Superior temporal gyrus (tissue), 1 donor: ENCODE measurements at regions not wholly inside any gene's neighbourhood (a gene's known extent, or its start where the extent isn't known, plus 50 kb on each side); places are given as distances from the start of the nearest gene placed in this dataset.
"Not testable (repeated sequence)": the region's sequence is repeated elsewhere in the genome, so short reads cannot be mapped to it uniquely, and the experiment has no call there.

Experiments
- DNase-seq: peaks from one replicate; pipeline ENCODE4 v3.0.0-alpha.2; 2016; ENCODE audit errors: extremely low spot score

DNA sequence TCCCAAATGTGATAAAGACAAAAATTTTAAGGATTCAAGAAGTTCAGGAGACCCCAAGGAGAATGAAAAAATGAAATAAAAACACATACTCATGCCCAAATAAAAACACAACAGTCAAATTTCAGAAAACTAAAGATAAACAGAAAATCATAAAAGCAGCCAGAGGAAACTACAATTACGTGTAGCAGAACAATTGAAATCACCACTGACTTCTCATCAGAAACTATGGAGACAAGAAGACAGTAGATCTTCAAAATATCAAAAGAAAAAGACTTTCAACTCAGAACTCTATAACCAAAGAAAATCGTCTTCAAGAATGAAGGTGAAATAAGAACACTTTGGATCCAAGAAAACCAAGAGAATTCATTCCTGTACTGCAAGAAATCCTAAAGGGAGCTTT, 54.9 kb downstream of the DIO3 start:
- no peak for DNase-seq

DNA sequence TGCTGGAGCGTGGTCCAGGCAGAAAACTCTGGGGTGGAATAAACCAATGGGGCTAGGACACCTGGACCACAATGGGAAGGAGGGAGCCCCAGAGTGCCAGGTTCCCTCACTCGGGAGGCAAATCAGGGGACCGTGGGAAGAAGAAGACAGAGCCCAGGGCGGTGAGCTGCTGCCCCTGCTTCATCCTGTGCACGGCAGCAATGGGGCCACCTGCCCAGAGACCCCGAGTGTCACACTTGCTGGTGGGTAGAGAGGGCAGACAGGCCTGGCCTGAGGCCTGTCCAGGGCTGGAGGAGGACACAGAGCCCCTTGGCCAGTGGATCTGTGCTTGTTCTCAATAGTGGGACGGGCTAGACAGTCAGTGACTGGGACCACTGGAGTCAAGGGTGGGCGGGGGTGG, 58.2 kb downstream of the DIO3 start:
- no peak for DNase-seq

DNA sequence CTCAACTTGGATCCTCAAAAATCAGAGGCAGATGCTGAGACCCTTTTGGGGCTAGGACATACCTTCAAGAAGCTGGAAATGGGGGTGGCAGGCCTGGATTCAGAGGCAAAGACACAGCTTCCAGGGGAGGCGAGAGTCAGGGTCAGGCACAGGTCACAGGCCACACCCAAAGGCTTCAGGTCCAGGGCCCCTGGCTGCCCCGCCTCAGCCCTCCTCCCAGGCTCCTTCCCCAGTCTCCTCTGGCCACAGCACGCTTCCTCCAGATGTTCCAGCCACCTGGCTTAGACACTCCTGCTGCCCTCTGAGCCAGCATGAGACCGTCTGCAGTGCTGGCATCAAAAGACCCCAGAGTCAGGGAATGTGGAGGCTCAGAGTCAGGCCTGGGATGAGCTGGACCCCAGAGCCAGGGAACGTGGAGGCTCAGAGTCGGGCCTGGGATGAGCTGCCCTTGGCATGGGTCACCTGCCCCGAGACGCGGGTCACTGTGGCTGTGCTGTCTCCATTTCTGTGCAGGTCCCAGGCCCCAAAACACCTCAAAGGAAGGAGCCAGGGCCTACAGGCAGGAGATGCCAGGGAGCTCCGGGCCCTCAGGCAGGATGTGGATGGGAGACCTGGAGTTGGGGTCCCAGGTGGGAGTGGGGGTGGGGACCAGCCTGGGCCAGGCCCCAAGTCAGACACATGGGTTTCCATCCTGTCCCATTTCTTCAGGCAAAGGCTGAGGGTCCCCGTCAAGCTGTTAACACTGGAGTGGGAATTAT, 58.9 kb downstream of the DIO3 start:
- DNase-seq: no peak

DNA sequence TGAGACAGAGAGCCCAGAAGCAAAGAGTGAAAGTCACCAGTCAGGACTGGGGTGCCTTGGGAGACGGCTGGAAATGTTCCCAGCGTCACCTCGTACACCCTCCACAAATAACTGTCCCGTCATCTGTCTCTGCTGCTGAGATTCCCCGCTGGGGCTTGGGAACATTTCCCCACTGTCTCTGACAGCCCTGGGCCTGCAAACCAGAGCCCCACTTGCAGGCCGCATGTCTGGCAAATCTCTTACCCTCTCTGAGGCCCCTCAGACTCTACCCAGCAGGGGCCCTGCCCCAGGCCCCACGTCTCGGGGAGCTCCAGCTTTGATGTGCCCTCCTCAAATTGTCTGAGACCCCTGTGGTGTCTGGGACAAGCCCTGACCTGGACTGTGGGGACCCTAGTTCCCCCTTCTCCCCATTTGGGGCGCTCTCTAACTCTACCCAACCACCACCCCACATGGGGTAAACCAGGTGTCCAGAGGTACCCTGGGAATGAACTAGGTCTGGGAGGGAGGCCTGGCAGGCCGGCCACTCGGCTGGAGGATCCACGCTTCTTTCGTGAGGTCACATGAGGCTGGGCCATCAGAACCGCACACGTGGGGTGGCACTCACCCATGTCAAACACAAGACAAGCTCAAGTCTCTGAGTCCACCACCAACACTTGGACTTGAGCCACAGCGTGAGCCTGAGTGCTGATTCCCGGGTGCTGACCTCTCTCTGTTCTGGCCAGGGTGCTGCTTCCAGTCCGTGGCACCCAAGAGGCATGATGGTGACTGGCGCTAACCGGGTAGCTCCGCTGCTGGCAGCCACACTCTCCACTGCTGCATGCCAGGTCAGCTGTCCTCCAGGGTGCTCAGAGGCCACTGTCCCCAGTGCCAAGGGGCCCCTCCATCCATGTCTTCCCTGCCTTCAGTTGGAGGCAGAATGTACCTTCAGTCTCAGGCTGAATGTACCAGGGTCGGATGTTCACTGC, 59.8 kb downstream of the DIO3 start:
- no peak for DNase-seq

DNA sequence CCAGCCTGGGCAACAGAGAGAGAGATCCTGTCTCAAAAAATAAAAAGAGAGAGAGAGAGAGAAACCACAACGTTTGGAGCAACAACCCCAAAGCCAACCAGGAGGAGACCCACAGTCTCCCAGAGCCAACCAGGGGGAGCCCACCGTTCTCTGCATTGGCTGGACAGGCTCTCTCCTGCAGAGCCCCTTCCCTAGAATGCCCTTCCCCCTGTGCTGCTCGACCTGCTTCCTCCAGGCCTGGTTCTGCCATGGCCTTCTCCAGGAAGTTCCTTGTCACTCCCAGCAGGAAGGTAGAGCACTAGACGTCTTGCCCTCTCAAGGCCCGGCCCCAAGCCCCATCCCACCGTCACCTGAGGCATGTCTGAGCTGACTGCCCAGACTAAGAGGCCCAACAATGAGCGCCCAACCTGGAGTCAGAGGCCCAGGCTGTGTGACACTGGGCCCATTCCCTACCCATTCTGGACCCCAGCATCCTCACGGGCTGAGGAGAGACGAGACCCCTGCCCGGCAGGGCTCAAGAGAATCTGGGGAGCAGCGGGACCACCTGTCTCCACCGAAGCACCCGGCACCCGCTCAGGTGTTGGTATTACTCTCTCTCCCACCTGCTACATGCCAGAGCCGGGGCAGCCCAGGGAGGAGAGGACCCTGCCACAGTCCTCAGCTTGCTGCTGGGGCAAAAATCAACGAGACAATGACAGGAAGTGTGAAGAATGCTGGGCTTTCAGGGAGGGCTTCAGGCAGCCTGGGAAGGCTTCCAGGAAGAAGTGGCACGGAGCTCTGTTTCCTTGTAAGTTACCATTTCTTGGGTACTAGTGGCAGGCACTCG, 61.2 kb downstream of the DIO3 start:
- DNase-seq: no peak

DNA sequence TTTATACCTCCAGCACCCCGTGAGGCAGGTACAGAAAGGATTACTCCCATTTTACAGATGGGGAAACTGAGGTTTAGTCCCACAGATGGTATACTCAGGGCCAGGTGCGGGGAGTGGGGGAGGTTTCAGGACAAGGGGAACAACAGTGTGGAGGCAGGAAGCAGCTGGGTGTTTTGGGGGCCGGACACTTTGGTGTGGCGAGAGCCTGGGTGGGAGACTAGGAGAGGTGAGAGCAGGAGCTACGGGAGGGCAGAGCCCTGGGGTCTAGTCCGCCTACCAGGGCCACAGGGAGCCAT, 61.7 kb downstream of the DIO3 start:
- no peak for DNase-seq

DNA sequence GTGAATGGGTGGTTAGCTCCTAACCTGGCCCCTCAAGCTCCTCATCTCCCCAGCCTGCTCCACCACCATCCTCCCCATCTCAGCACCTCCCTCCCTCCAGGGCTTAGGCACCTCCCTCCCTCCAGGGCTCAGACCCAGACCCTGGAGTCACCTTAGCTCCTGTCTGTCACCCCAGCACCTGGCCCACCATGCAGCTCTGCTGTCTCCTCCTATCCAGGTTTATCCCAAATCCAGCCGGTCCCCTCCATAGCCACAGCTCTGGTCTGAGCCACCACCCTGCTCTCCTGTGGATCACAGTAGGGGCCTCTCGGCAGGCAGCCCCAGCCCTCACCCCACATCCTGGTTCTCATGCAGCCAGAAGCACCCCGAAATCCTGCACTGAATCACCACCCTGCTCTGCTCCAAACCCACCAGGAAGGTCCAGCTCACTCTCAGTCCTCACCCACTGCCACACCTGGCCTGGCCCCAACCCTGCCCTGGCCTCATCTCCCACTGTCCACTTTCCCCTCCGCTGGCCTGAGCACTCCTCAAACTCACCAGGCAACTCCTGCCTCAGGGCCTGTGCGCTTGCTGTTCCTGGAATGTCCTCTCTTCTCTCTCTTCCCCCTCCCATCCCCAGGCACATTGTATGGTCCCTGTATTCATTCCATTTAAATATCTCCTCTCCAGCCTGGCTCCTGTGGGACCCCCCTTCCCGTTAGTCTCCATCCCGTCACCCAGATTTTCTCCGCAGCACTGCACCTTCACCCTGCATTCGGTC, 62.6 kb downstream of the DIO3 start:
- DNase-seq: no peak

DNA sequence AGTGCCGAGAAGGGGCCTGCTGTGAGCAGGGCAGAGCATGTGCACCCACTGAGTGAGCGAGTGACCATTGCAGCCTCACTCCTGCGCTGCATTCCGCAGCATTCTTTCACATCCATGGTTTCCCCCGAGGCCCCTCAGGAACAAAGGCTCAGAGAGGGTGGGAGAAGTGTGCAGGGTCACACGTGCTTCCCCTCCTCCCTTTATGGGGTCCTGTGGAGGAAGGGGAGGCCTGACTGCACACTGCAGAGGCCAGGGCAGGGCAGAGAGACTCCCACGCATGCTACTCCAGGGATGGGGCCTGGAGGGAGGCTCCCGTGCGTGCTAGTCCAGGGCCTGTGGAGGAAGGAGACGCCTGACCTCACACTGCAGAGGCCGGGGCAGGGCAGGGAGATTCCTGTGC, 63.2 kb downstream of the DIO3 start:
- DNase-seq: no peak

DNA sequence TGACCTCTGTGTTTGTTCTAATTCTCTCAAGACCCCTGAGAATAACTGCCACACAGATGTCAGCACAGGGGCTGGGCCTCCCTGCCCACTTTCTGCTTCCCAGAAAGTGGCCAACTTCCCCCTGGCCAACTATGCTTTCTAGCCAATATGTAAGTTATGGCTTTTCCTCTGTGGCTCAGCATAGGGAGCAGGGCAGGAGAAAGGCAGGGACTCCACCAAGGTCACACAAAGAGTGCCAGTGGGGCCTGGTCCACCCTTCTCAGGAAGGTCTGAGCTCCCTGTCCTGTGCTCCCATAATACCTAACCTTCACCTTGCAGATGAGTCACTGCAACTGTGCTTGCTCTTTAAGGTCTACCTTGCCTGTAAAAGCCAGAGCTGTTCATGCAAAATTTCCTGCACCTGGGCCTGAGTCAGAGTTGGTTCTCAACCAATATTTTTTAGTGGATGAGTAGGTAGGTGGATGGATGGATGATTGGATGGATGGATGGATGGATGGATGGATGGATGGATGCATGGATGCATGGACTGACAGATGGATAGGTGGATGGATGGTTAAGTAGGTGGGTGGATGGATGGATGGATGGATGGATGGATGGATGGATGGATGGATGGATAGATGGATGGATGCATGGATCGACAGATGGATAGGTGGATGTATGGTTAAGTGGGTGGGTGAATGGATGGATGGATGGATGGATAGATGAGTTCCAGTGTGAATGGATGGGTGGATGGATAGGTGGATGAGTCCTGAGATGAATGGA, 64.2 kb downstream of the DIO3 start:
- no peak for DNase-seq

DNA sequence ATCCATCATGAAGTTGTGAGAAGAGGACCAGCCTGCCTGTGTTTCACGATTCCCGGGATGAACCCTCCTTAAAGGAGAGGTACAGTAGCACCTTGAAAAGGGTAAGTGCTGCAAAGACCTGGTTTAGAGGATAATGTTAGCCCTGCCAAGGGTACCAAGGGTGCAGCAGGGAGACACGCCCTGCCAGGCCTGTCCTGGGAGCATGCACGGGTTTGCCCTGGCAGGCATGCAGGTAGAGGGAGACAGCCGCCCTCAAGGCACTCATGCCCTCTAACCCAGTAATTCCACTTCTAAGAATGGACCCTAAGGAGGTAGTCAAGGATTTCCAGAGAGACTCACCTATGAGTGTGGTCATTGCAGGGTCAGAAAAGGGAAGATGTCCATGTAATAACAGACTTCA, 65.0 kb downstream of the DIO3 start:
- no peak for DNase-seq

DNA sequence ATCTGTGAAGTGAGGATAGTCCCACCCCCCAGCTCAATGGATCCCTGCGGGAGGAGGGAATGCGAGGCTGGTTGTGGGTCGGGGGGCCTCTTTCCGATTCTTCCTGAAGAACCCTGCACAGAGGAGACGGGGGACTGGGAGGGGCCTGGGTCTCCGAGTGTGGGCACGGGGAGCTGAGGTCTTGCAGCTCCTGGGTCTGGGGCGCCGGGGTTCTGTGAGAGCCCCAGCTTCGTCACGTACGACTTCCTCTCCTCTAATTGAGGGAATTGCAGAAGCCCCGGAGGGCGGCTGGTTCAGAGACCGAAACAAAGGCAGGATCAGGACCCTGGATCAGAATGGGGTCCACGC, 66.6 kb downstream of the DIO3 start:
- no peak for DNase-seq

DNA sequence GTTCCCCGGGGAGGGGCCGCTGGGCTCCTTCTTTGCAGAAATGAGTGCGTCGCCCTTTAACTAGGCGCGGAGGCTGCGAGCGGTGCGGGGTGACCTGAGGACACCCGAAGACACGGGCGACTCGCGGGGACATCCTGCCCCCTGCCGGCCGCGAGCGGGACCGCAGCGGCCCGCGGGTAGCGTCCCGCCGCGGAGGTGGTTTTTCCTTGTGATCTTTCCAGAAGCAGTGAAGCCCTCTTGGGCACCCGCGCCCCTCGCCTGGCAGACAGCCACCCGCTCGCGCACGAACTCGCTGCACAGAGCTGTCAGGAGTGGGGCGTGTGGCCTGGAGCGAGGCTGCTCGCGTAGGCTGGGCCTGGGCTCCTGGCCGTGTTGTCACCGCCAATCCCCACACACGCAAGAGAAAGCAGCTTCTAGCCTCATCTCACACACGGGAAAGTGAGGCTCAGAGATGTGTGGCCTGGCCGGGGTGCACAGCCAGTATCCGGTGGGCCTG, 67.2 kb downstream of the DIO3 start:
- DNase-seq: peak; percentile 77

DNA sequence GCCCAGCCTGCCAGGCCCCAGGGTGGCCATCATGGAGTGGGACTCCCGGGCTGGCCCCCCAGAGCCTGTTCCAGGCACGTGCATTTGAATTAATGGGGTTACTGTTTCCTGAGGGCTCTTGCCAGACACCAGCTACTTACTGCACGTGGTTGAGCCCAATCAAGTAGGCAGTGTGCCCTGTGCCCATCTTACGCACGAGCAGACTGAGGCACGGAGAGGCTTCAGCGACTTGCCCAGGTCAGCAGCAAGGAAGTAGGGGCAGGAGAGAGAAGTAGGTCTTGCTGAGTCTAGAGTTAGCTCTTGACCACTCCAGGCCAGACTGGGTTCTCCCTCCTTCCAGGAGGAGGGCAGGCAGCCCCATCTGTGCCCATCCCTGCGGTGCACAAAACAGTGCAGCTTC, 67.7 kb downstream of the DIO3 start:
- no peak for DNase-seq

DNA sequence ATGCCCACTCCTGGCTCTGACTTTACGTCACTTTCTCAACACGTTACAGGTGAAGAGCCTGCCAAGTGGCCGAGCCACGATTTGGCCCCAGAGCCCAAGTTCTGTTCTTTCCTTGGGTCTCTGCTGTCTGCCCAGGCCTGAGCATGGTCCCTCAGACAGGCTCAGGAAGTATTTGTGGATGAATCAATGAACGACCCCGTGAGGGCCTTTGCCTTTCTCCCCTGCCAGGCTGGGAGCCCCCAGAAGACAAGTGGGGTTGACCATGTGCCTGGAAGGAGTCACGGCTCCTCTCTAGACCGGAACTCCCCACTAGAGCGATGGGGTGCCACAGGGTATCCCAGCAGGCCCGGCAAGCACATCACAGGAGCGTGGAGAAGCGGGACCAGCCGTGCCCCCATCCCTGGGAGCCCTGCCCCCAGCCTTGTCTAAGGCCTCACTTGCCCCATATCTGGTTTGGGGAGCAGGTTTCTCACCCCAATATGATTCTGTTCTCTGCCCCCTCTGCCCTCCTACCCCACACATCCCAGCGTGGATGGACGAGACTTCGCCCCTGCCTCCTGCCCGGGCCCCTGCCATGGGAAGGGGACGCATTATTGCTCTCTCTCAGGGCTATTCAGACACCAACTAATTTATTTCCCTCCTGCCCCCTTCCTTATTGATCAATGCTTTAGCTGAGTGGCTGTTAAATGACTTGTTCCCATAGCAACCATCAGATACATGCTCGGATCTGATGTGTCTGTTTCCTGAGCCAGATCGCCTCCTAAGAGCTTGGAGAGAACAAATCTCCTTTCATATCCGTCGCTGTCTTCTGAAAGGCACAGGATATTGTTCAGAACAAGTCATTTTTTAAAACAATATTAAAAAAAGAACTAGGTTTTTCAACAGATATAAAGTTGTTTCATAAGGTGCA, 69.0 kb downstream of the DIO3 start:
- DNase-seq: no peak

DNA sequence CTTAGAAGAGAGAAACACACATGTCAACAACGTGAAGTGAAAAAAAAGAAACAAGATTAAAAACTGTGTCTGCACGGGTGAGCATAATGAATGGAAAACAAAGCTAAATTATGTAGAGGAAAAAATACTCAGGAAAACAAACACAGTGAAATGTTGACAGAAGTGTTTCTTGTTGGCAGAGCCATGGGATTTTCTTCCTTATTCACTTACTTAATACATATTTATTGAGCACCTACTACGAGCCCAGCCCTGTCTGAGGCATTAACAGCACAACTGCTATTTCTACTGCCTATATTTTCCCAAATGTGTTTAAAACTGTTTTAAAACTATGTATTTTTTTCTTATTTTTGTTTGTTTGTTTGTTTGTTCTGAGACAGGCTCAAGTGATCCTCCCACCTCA, 69.9 kb downstream of the DIO3 start:
- DNase-seq: no peak

DNA sequence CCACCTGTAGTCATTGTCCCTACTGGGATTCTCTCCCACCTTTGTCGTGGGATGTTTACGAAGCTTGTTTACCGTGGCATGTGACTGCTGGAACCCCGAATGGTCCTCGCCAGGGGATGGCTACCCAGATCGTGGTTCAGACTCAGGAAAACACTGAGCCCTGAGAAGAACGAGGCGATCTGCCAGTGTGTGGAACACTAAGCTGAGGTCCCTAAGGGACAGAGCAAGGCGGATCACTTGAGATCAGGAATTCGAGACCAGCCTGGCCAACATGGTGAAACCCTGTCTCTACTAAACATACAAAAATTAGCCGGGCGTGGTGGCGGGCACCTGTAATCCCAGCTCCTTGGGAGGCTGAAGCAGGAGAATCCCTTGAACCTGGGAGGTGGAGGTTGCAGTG, 70.7 kb downstream of the DIO3 start:
- DNase-seq: not testable (repeated sequence)

DNA sequence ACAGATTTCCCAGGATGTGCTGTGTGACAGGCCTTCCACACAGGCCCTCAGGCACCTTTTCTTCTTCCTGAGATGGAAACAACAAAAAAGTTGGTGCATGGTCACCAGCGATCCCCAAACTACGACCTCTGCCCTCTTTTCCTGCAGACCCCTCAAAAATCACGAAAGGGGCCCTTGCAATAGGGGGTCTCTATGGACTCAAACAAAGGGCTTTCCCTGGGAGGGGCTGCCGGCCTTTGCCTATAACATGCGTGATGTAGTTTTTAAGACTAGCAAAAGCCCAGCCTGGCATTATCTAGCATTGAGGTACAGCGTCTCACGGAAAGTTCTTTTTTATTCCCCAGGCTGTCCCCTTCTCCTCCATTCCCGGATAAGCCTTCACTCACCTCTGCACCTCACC, 71.2 kb downstream of the DIO3 start:
- no peak for DNase-seq

DNA sequence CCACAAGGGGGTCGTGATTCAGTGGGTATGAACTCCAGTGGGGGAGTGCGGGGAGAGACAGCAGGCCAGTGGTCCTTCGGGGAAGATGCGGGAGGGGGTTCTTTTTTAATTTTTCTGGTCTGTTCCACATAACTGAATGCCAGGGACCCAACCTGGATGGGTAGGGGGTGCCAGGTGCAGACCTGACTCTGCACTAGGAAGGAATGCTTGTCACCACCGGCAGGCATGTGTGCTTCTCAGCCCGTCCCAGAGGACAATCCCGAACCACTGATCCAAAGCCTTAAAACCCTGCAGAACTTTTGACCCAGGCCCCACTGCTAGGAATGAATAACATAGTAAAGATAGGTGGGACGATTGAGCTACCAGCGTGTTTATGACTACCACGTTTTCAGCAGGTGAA, 72.0 kb downstream of the DIO3 start:
- no peak for DNase-seq

DNA sequence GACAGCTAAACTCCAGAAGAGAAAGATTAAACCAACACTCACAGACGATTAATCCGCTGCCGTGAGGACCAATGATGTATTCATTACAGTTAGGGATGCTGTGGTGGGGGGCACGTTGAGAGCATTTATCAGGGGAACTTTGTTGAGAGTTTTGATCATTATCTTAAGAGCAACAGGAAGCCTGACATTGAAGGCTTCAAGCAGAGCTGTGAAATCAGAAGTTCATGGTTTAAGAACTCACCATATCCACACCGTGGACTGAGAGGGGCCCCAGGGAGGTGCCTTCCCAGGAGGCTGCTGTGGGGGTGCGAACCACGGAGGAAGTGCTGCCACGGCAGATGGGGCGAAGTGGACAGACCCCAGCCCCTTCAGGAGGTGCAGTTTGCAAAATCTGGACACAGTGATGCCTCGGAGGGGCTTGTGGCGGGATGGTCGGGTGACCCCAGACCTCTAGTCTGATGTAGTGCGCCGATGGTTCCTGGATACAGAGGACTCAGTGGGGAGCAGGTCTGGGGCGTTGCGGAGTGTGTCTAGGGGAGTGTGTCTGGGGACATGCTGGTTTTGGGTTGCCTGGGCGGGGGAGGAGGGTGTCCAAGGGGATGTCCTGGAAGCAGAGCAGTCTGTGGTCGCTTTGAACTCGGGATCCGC, 73.0 kb downstream of the DIO3 start:
- DNase-seq: no peak
